PC-9 (cell line): ENCODE measurements at regions not wholly inside any gene's neighbourhood (a gene's known extent, or its start where the extent isn't known, plus 50 kb on each side); places are given as distances from the start of the nearest gene placed in this dataset.

Experiments
- BruUV-seq: library from RNA; stranded (reverse); fragments of 400-500 nt; replicated peaks from 2 replicates; lab custom pipeline; 2021; lab: Mats Ljungman, UMichigan
- CTCF ChIA-PET: fragments of 300-600 bp; sonication (Branson Sonifier 250); formaldehyde crosslinking; loops from one replicate; lab custom pipeline; 2022; ENCODE audit warnings: antibody characterized with exemption; lab: Charles Lee
- POLR2A ChIA-PET: fragments of 300-600 bp; sonication (Branson Sonifier 250); formaldehyde crosslinking; loops from one replicate; lab custom pipeline; 2022; ENCODE audit warnings: antibody characterized with exemption; ENCODE audit not compliant: unreplicated experiment; lab: Charles Lee
- DNase-seq, 2 experiments: peaks; one replicate each; pipeline versions ENCODE4 v3.0.0 to v3.0.0-alpha.2; 2015 to 2022; ENCODE audit warnings: mixed read lengths in 1 of 2
- H2AFZ ChIP-seq: fragments of 200-600 bp; sonication (generic); 2 replicates; pipeline ENCODE4 v1.8.1; 2017; ENCODE audit warnings: antibody characterized with exemption
- H3F3A ChIP-seq: fragments of 200-600 bp; sonication (generic); 2 replicates; pipeline ENCODE4 v1.8.1; 2017; ENCODE audit warnings: antibody characterized with exemption, mild to moderate bottlenecking, low read depth; ENCODE audit not compliant: insufficient read depth
- H3K27ac ChIP-seq: fragments of 200-600 bp; sonication (generic); 2 replicates; pipeline ENCODE4 v1.6.1; 2016; ENCODE audit warnings: mixed run types
- H3K27me3 ChIP-seq: fragments of 200-600 bp; sonication (generic); 2 replicates; pipeline ENCODE4 v1.6.1; 2016; ENCODE audit warnings: low read depth, mixed run types; ENCODE audit not compliant: insufficient read depth
- H3K36me3 ChIP-seq: fragments of 200-600 bp; sonication (generic); 2 replicates; pipeline ENCODE4 v1.6.1; 2016; ENCODE audit warnings: low read depth, mixed run types
- H3K4me1 ChIP-seq: fragments of 200-600 bp; sonication (generic); replicated peaks from 2 replicates; pipeline ENCODE4 v1.6.1; 2016; ENCODE audit warnings: mixed run types; ENCODE audit not compliant: insufficient read depth
- H3K4me2 ChIP-seq: fragments of 200-600 bp; sonication (generic); 2 replicates; pipeline ENCODE4 v1.6.1; 2017; ENCODE audit warnings: mixed run types
- H3K4me3 ChIP-seq: fragments of 200-600 bp; sonication (generic); 2 replicates; pipeline ENCODE4 v1.6.1; 2016; ENCODE audit warnings: mixed run types
- H3K79me2 ChIP-seq: fragments of 200-600 bp; sonication (generic); 2 replicates; pipeline ENCODE4 v1.6.1; 2017; ENCODE audit warnings: low read depth, mixed run types
- H3K9me2 ChIP-seq: fragments of 200-600 bp; sonication (generic); 2 replicates; pipeline ENCODE4 v1.8.1; 2017; ENCODE audit warnings: mild to moderate bottlenecking; ENCODE audit not compliant: insufficient read depth
- H3K9me3 ChIP-seq: fragments of 200-600 bp; sonication (generic); 2 replicates; pipeline ENCODE4 v1.8.1; 2016; ENCODE audit warnings: low read depth; ENCODE audit not compliant: insufficient read depth
- H4K20me1 ChIP-seq: fragments of 200-600 bp; sonication (generic); 2 replicates; pipeline ENCODE4 v1.8.1; 2017; ENCODE audit not compliant: insufficient read depth
- CTCF ChIP-seq: fragments of 200-600 bp; sonication (generic); conservative IDR thresholded peaks from 2 replicates; pipeline ENCODE4 v1.6.1; 2017; ENCODE audit warnings: mixed run types, antibody characterized with exemption, mild to moderate bottlenecking, moderate library complexity
- EZH2 ChIP-seq: fragments of 200-600 bp; sonication (generic); IDR thresholded peaks from 2 replicates; pipeline ENCODE4 v1.8.0; 2017; ENCODE audit warnings: antibody characterized with exemption, low read depth
- intact Hi-C: fragments of 100-400 bp; cut with micrococcal nuclease; formaldehyde crosslinking; loops from one replicate; pipeline ENCODE4 v1.10.0; 2022; ENCODE audit not compliant: unreplicated experiment

- no peaks in the 10 kb centered on the region for H4K20me1 ChIP-seq
- intact Hi-C loops, result no loop called here
- peaks cover 21% of the 10 kb centered on the region for H3K27me3 ChIP-seq
- no peak overlapping the region for H3K27ac ChIP-seq
- no peaks in the 10 kb centered on the region for H3K4me1 ChIP-seq
- H3K4me2 ChIP-seq, result no peak overlapping the region
- ChIA-PET POLR2A (no interaction called here), CTCF (no interaction called here)
- TF ChIP-seq EZH2 (no peak), CTCF (no peak)
- no TSS peak for BruUV-seq
- no peaks in the 10 kb centered on the region for H3K9me3 ChIP-seq
- H2AFZ ChIP-seq, result no peak overlapping the region
- no peak for DNase-seq
- no peaks in the 10 kb centered on the region for H3K36me3 ChIP-seq
- H3K9me2 ChIP-seq, result no peaks in the 10 kb centered on the region
- H3K4me3 ChIP-seq, result no peak overlapping the region
- no peaks in the 10 kb centered on the region for H3F3A ChIP-seq
- H3K79me2 ChIP-seq, result no peaks in the 10 kb centered on the region
Measured at GRCh38 chr18:78564030-78564429, 415.6 kb upstream of the SALL3 start.

- ChIA-PET POLR2A (no interaction called here), CTCF (no interaction called here)
- BruUV-seq, result no TSS peak
- no peak overlapping the region for H2AFZ ChIP-seq
- H3K4me3 ChIP-seq, result no peak overlapping the region
- no peak overlapping the region for H3K4me2 ChIP-seq
- H3K27ac ChIP-seq, result no peak overlapping the region
- no peak for TF ChIP-seq CTCF
- no peak for TF ChIP-seq EZH2
- no peaks in the 10 kb centered on the region for H4K20me1 ChIP-seq
- intact Hi-C loops, result no loop called here
- no peaks in the 10 kb centered on the region for H3K9me2 ChIP-seq
- peaks cover 21% of the 10 kb centered on the region for H3K27me3 ChIP-seq
- no peaks in the 10 kb centered on the region for H3K36me3 ChIP-seq
- no peaks in the 10 kb centered on the region; the same call in 1 of the 2 replicates for H3K9me3 ChIP-seq
- H3F3A ChIP-seq, result no peaks in the 10 kb centered on the region
- no peaks in the 10 kb centered on the region for H3K4me1 ChIP-seq
- no peaks in the 10 kb centered on the region for H3K79me2 ChIP-seq
- DNase-seq, result no peak
Measured at GRCh38 chr18:78564518-78564917, 415.1 kb upstream of the SALL3 start.

GRCh38 chr18:78565240-78565639 is 414.4 kb upstream of the SALL3 start:
- H3F3A ChIP-seq, result no peaks in the 10 kb centered on the region
- no peak overlapping the region for H3K4me3 ChIP-seq
- intact Hi-C loops, result no loop called here
- no peaks in the 10 kb centered on the region for H3K36me3 ChIP-seq
- no peak for DNase-seq
- no TSS peak for BruUV-seq
- H3K79me2 ChIP-seq, result no peaks in the 10 kb centered on the region
- no peak overlapping the region for H2AFZ ChIP-seq
- no peak overlapping the region for H3K4me2 ChIP-seq
- ChIA-PET CTCF (no interaction called here), POLR2A (no interaction called here)
- peaks cover 16% of the 10 kb centered on the region for H3K27me3 ChIP-seq
- no peaks in the 10 kb centered on the region for H4K20me1 ChIP-seq
- TF ChIP-seq EZH2 (no peak), CTCF (no peak)
- no peaks in the 10 kb centered on the region for H3K4me1 ChIP-seq
- H3K27ac ChIP-seq, result no peak overlapping the region
- H3K9me2 ChIP-seq, result no peaks in the 10 kb centered on the region
- H3K9me3 ChIP-seq, result no peaks in the 10 kb centered on the region; the same call in 1 of the 2 replicates
